ENCODE measurements at regions not wholly inside any gene's neighbourhood (a gene's known extent, or its start where the extent isn't known, plus 50 kb on each side); places are given as distances from the start of the nearest gene placed in this dataset.

DNA sequence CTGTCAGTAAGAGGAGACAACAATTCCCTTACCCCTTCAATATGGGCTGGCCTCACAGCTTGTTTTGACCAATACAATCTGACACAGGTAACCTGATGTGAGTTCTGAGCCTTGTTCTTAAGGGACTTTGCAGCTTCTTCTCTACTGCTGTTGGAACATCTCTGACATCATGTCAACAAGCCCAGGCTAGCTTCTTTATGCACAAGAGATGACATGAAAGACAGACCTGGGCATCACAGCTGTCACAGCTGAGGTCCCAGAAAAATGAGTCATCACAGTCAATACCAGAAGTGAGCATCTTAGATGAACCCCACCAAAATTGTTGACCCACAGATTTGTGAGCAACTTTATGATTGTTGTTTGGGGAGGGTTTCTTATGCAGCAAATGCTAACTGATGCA is 431.7 kb upstream of the PSMD7 start:
- TF ChIP-seq, protein P1, sequence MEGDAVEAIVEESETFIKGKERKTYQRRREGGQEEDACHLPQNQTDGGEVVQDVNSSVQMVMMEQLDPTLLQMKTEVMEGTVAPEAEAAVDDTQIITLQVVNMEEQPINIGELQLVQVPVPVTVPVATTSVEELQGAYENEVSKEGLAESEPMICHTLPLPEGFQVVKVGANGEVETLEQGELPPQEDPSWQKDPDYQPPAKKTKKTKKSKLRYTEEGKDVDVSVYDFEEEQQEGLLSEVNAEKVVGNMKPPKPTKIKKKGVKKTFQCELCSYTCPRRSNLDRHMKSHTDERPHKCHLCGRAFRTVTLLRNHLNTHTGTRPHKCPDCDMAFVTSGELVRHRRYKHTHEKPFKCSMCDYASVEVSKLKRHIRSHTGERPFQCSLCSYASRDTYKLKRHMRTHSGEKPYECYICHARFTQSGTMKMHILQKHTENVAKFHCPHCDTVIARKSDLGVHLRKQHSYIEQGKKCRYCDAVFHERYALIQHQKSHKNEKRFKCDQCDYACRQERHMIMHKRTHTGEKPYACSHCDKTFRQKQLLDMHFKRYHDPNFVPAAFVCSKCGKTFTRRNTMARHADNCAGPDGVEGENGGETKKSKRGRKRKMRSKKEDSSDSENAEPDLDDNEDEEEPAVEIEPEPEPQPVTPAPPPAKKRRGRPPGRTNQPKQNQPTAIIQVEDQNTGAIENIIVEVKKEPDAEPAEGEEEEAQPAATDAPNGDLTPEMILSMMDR (IDR thresholded peaks at IDR 0.05; ENCODE audit: control insufficient read depth, extremely low read depth, insufficient read depth): no peak
- DNase-seq (ENCODE audit: low read depth): no peak
- H3K4me3 ChIP-seq (ENCODE audit: low read depth, low read length): no peak overlapping the region

DNA sequence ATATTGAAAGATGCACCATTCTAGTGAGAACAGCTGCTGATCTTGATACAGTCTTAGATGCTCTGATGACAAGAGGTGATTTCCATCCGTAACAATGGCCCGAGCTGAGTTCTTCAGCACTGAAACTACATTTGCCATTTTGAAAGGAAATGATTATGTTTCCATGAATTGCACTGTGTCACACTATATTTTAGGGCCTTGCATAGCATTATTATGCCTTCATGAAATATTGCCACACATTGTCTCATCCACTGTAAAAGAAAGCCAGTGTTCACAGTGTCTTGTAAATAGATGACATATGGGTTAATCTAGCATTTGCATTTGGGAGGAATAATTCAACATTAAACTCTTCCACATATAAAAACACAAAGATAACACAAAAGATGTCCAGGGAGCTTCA is 438.3 kb upstream of the PSMD7 start:
- TF ChIP-seq, protein P1 (IDR thresholded peaks at IDR 0.05; ENCODE audit: control insufficient read depth, extremely low read depth, insufficient read depth): no peak
- no peak overlapping the region for H3K4me3 ChIP-seq (ENCODE audit: low read depth, low read length)
- no peak for DNase-seq (ENCODE audit: low read depth)

GRCh38 chr16:73853968-73854367 is 442.6 kb upstream of the PSMD7 start:
- DNase-seq (ENCODE audit: low read depth): no peak
- H3K4me3 ChIP-seq (ENCODE audit: low read depth, low read length): no peak overlapping the region
- TF ChIP-seq, protein P1 (IDR thresholded peaks at IDR 0.05; ENCODE audit: control insufficient read depth, extremely low read depth, insufficient read depth): no peak

GRCh38 chr16:73852561-73852960 is 444.1 kb upstream of the PSMD7 start:
- TF ChIP-seq, protein P1 (IDR thresholded peaks at IDR 0.05; ENCODE audit: control insufficient read depth, extremely low read depth, insufficient read depth): no peak
- DNase-seq (ENCODE audit: low read depth): no peak
- H3K4me3 ChIP-seq (ENCODE audit: low read depth, low read length): no peak overlapping the region

GRCh38 chr16:73848993-73849392 is 447.6 kb upstream of the PSMD7 start:
- DNase-seq (ENCODE audit: low read depth): no peak
- TF ChIP-seq, protein P1 (IDR thresholded peaks at IDR 0.05; ENCODE audit: control insufficient read depth, extremely low read depth, insufficient read depth): no peak

GRCh38 chr16:73847090-73847489 is 449.5 kb upstream of the PSMD7 start:
- H3K4me3 ChIP-seq (ENCODE audit: low read depth, low read length): no peak overlapping the region
- DNase-seq (ENCODE audit: low read depth): no peak
- TF ChIP-seq, protein P1 (IDR thresholded peaks at IDR 0.05; ENCODE audit: control insufficient read depth, extremely low read depth, insufficient read depth): no peak

More at GRCh38 chr16:73848993-73849392, 447.6 kb upstream of the PSMD7 start:
- no peak overlapping the region for H3K4me3 ChIP-seq (ENCODE audit: low read depth, low read length)

GRCh38 chr16:73846356-73846755 is 450.3 kb upstream of the PSMD7 start:
- no peak overlapping the region for H3K4me3 ChIP-seq (ENCODE audit: low read depth, low read length)
- TF ChIP-seq, protein P1 (IDR thresholded peaks at IDR 0.05; ENCODE audit: control insufficient read depth, extremely low read depth, insufficient read depth): no peak
- DNase-seq (ENCODE audit: low read depth): no peak
